ENCODE measurements at regions not wholly inside any gene's neighbourhood (a gene's known extent, or its start where the extent isn't known, plus 50 kb on each side); places are given as distances from the start of the nearest gene placed in this dataset.

DNA sequence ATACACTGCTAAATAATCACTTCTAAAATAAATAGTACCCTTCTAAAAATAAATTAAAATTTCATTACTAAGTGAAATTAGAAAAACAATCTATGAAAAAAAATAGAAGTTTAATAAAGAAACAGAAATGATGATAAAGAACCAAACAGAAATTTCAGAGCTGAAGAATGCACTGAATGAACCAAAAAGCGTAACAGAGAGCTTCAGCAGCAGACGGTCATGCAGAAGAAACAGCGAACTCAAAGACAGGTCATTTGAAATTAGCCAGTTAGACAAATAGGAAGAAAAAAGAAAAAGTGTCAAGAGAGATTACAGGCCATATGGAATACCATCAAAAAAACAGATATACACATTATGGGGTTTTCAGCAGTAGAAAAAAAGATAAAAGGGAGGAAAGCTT, 706.7 kb downstream of the TBC1D32 start:
- TF ChIP-seq, protein P1, sequence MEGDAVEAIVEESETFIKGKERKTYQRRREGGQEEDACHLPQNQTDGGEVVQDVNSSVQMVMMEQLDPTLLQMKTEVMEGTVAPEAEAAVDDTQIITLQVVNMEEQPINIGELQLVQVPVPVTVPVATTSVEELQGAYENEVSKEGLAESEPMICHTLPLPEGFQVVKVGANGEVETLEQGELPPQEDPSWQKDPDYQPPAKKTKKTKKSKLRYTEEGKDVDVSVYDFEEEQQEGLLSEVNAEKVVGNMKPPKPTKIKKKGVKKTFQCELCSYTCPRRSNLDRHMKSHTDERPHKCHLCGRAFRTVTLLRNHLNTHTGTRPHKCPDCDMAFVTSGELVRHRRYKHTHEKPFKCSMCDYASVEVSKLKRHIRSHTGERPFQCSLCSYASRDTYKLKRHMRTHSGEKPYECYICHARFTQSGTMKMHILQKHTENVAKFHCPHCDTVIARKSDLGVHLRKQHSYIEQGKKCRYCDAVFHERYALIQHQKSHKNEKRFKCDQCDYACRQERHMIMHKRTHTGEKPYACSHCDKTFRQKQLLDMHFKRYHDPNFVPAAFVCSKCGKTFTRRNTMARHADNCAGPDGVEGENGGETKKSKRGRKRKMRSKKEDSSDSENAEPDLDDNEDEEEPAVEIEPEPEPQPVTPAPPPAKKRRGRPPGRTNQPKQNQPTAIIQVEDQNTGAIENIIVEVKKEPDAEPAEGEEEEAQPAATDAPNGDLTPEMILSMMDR (IDR thresholded peaks at IDR 0.05; ENCODE audit: low read depth, low read length, missing control alignments), result no peak
- no peak for DNase-seq (ENCODE audit: low read depth)
- H3K4me3 ChIP-seq (ENCODE audit: low read depth, low read length), result no peak overlapping the region

DNA sequence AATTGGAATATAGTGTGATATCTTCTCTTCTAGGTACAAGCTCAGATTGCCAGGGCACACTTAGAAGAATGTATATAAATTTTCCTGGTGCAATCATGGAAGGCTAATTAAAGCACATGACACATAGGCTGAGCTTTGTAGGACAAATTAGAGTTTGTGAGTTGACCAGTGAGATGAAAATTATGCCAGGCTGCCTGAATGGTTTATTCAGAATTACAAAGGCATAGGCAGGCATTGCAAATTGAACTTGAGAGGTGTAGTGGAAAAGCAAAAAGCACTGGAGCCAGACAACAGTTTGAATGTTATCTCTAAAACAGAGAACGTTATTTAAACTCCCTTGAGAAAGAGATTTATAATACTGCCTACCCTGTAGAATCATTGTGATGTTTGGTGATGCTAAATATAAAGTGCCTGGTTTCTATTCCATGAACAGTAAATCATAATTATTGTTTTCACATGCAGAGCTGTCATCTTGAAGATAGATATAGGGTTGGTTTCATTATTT, 712.1 kb downstream of the TBC1D32 start:
- no peak overlapping the region for H3K4me3 ChIP-seq (ENCODE audit: low read depth, low read length)
- TF ChIP-seq, protein P1 (IDR thresholded peaks at IDR 0.05; ENCODE audit: low read depth, low read length, missing control alignments), result no peak
- no peak for DNase-seq (ENCODE audit: low read depth)

DNA sequence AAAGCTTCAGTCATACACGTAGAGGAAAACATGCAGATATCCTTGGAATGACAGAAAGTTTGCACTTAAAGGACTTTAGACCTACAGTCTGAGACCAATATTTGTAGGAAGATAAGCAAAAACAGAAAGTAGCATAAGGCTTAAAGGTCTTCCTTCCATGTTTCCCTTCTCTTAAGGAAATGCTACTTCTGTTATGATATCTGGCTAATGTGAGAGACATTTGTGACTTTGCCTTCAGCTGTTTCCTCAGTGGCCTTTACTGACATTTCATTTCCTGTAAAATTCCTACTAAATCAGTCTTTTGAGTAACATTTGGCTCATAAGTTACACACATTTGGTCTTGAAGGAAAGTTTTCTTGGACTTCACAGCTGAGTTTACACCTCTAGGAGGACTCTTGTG, 713.4 kb downstream of the TBC1D32 start:
- TF ChIP-seq, protein P1 (IDR thresholded peaks at IDR 0.05; ENCODE audit: low read depth, low read length, missing control alignments), result no peak
- no peak for DNase-seq (ENCODE audit: low read depth)
- H3K4me3 ChIP-seq (ENCODE audit: low read depth, low read length), result no peak overlapping the region

DNA sequence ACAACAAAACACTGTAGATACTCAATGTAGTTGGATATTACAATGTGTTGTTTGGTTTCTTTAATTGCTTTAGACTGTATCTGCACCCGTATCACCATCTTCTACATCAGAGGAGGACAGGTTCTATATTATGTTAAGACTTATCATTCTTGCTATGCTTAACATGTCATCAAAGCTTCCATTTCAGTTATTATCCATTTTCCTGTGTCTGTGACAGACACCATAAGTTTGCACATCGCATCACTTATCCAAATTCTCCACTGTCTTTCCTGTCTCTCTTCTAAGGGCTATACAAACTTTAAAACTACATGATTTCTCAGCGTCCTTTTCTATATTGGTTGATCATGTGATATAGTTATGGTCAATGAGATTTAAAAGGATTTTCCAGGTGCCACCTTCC, 719.0 kb downstream of the TBC1D32 start:
- TF ChIP-seq, protein P1 (IDR thresholded peaks at IDR 0.05; ENCODE audit: low read depth, low read length, missing control alignments), result no peak
- no peak for DNase-seq (ENCODE audit: low read depth)

DNA sequence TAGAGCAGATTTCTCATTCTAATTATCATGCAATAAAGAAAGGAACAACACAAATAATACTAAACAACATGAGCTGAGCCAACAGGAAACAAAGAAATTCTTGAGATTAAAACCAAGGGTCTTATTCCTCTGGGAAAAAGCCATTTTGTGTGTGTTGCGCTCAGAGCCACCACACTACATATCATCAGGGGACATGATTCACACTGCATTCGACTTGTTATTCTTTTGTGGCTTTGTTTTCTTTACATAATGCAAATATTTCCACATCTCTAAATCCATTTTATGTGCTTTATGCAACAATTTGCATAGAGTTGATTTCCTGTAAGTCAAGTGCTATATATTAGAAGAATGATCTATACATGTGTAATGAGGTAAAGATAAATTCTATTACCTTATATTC, 719.6 kb downstream of the TBC1D32 start:
- DNase-seq (ENCODE audit: low read depth), result no peak
- no peak overlapping the region for H3K4me3 ChIP-seq (ENCODE audit: low read depth, low read length)
- TF ChIP-seq, protein P1 (IDR thresholded peaks at IDR 0.05; ENCODE audit: low read depth, low read length, missing control alignments), result no peak

More for the DNA sequence above, 719.0 kb downstream of the TBC1D32 start:
- no peak overlapping the region for H3K4me3 ChIP-seq (ENCODE audit: low read depth, low read length)

DNA sequence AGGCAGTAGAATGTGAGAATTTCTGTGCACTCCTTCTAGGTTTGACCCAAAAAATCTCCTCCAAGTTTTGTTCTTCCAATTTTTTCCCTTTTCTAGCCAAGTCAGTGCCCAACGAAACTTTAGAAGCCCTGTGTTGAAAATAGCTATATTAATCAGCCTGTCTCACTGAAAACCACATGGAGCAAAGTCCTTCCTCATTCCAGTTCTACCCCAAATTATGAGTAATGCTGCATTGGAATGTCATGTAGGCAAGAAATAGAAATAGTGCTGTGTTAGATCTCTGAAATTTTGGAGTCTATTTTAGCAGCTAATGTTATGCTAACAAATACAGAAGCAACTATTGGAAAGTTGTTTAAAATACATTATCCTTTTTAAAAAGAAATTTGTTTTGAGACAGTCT, 725.5 kb downstream of the TBC1D32 start:
- DNase-seq (ENCODE audit: low read depth), result no peak
- H3K4me3 ChIP-seq (ENCODE audit: low read depth, low read length), result no peak overlapping the region
- TF ChIP-seq, protein P1 (IDR thresholded peaks at IDR 0.05; ENCODE audit: low read depth, low read length, missing control alignments), result no peak

DNA sequence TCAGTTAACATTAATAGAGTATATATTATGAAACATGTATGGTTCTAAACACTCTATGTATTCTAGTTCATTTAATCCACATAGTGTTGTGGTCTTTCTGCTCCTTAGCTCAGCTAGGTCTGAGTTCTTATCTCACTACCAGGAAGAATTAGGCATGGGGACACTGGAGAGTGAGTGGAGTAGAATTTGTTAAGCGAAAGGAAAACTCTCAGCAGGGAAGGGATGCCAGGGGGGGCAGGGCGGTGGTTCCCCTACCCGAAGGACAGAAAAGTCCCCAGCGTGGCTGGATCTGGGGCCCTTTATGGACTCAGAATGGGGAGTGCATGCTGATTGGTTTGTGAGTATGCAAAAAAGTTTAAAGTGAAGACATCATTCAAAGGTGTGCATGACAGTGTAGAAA, 727.5 kb downstream of the TBC1D32 start:
- no peak overlapping the region for H3K4me3 ChIP-seq (ENCODE audit: low read depth, low read length)
- TF ChIP-seq, protein P1 (IDR thresholded peaks at IDR 0.05; ENCODE audit: low read depth, low read length, missing control alignments), result no peak
- DNase-seq (ENCODE audit: low read depth), result no peak
